Neutrophil (primary cell): ENCODE measurements at regions not wholly inside any gene's neighbourhood (a gene's known extent, or its start where the extent isn't known, plus 50 kb on each side); places are given as distances from the start of the nearest gene placed in this dataset.

ENCODE experiments used
- H3K27ac ChIP-seq: fragments of 200-600 bp; sonication (generic); 2 replicates; pipeline ENCODE4 v1.5.1; 2016; ENCODE audit warnings: mild to moderate bottlenecking, moderate library complexity
- H3K27me3 ChIP-seq: fragments of 200-600 bp; sonication (generic); 2 replicates; pipeline ENCODE4 v1.6.0; 2016; ENCODE audit warnings: mild to moderate bottlenecking
- H3K36me3 ChIP-seq: fragments of 200-600 bp; sonication (generic); 2 replicates; pipeline ENCODE4 v1.5.1; 2017
- H3K4me1 ChIP-seq, 2 experiments: fragments of 200-600 bp in 1 of 2; sonication (generic) in 1 of 2; 1 replicate in 1 of 2; 2 replicates in 1 of 2; pipeline versions ENCODE4 v1.5.1 to v1.6.1; 2013 to 2016; ENCODE audit warnings: low read depth in 1 of 2, low read length in 1 of 2, mild to moderate bottlenecking in 1 of 2, moderate library complexity in 1 of 2; ENCODE audit not compliant: control insufficient read depth in 1 of 2, insufficient read depth in 1 of 2
- H3K4me3 ChIP-seq, 2 experiments: fragments of 200-600 bp in 1 of 2; sonication (generic) in 1 of 2; 1 replicate in 1 of 2; 2 replicates in 1 of 2; pipeline ENCODE4 v1.5.1; 2013 to 2016; ENCODE audit warnings: low read depth in 1 of 2, low read length in 1 of 2, mild to moderate bottlenecking in 1 of 2, moderate library complexity in 1 of 2
- H3K9me3 ChIP-seq: fragments of 200-600 bp; sonication (generic); 2 replicates; pipeline ENCODE4 v1.5.1; 2016
- TF ChIP-seq, protein P1 (sequence below): fragments of 200-600 bp; sonication (generic); IDR thresholded peaks from 2 replicates; pipeline ENCODE4 v1.5.1; 2016; ENCODE audit warnings: antibody characterized with exemption

DNA sequence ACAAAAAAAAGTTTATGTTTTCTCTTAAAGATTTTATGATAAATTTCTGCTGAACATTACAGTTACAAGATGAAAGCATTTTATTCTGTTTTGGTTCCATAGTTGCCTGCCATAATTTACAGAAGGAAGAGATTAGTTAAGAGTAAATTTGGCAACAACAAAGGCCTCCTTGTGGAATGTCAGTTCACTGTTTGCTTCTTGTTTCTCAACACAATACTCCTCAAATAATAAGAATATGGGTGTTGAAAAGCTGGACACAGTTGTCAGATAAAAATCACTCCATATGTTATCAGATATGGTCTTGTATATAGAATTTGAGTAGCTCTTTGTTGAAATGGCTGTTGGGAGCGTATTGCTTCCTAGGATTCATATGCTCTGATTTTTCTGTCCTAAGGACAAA, 359.5 kb downstream of the CPS1 start:
- H3K4me3 ChIP-seq = no peak overlapping the region
- H3K4me1 ChIP-seq = no peaks in the 10 kb centered on the region
- no peaks in the 10 kb centered on the region for H3K36me3 ChIP-seq
- no peak overlapping the region for H3K27ac ChIP-seq
- no peaks in the 10 kb centered on the region for H3K9me3 ChIP-seq
- TF ChIP-seq, protein P1, sequence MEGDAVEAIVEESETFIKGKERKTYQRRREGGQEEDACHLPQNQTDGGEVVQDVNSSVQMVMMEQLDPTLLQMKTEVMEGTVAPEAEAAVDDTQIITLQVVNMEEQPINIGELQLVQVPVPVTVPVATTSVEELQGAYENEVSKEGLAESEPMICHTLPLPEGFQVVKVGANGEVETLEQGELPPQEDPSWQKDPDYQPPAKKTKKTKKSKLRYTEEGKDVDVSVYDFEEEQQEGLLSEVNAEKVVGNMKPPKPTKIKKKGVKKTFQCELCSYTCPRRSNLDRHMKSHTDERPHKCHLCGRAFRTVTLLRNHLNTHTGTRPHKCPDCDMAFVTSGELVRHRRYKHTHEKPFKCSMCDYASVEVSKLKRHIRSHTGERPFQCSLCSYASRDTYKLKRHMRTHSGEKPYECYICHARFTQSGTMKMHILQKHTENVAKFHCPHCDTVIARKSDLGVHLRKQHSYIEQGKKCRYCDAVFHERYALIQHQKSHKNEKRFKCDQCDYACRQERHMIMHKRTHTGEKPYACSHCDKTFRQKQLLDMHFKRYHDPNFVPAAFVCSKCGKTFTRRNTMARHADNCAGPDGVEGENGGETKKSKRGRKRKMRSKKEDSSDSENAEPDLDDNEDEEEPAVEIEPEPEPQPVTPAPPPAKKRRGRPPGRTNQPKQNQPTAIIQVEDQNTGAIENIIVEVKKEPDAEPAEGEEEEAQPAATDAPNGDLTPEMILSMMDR = no peak
- no peaks in the 10 kb centered on the region for H3K27me3 ChIP-seq

DNA sequence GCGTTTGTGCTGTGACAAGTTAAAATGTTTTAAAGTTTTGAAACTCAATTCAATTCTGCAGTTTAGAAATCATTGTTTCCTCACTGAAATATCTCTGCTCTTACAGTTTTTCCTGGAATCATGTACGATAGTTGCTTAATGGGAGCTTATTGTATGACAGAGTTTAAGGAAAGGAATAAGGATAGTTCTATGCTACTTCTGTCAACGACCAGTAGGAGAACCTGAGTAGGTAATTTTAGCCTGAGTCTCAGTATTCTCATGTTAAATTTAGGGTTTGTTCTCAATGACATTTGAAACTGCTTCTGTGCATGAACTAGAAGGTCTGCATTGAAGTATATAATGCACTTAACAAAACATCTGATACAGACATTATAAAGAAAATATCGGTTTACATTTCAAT, 361.1 kb downstream of the CPS1 start:
- no peaks in the 10 kb centered on the region for H3K4me1 ChIP-seq
- no peaks in the 10 kb centered on the region for H3K27me3 ChIP-seq
- TF ChIP-seq, protein P1 = no peak
- H3K27ac ChIP-seq = no peak overlapping the region
- no peaks in the 10 kb centered on the region for H3K9me3 ChIP-seq
- H3K4me3 ChIP-seq = no peak overlapping the region
- no peaks in the 10 kb centered on the region for H3K36me3 ChIP-seq

DNA sequence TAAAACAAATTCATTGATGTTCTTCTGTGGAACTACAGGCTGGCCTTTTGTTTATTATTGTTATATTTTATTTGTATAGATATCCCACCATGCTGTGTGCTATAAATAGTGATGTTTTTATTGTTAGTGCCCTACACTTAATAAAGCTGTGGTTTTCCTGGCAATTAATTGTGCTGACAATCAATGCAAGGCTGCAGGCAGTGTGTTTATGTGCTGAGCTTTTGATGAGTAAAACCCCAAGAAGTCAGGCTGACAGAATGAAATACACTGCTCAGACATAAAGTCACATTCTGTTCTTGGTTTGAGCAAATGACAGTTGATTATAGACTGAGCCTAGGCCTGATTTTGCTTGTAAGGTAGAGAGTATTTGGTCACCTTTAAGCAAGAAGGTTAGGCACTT, 362.7 kb downstream of the CPS1 start:
- no peak overlapping the region for H3K4me3 ChIP-seq
- H3K36me3 ChIP-seq = no peaks in the 10 kb centered on the region

DNA sequence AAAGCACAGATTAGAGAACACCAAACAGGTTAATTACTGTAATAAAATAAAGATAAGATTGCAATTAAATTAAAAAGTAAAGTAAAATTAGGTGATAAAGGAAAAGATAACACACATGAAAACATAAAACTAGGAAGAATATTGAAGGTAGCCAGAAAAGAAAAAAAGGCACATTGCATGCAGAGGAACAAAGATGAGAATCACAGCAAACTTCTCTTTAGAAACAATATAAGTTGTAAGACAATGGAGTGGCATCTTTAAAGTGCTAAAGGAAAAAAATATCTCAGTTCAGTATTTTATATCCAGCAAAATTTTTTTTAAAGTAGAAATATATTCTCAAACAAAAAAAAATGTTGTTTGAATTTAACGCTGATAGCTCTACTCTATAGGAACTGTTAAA, 366.0 kb downstream of the CPS1 start:
- Histone ChIP-seq H3K9me3 (no peaks in the 10 kb centered on the region), H3K4me3 (no peak overlapping the region), H3K27me3 (no peaks in the 10 kb centered on the region), H3K27ac (no peak overlapping the region), H3K36me3 (no peaks in the 10 kb centered on the region), H3K4me1 (no peaks in the 10 kb centered on the region)
- TF ChIP-seq, protein P1 = no peak

More for the DNA sequence above, 362.7 kb downstream of the CPS1 start:
- no peak overlapping the region for H3K27ac ChIP-seq
- H3K27me3 ChIP-seq = no peaks in the 10 kb centered on the region
- H3K4me1 ChIP-seq = no peaks in the 10 kb centered on the region
- TF ChIP-seq, protein P1 = no peak
- H3K9me3 ChIP-seq = no peaks in the 10 kb centered on the region

DNA sequence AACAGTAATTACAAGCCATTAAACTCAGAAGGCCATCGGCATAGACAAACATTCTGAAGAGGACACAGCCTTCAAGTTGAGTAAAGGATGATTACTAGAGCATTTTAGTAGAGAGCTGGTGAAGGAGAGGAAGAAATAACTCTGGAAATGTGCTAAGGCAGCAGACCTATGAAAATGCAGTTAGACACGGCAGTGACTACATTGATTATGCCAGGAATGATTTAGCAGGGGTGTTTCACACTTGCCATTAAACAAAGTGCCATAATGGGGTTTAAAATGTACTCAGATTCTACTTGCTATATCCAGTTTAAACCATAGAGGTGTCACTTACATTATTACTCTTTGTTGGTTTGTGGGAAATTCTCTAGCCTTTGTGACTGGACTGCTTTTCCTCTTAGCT, 372.3 kb downstream of the CPS1 start:
- H3K4me3 ChIP-seq = no peak overlapping the region
- TF ChIP-seq, protein P1 = no peak
- H3K4me1 ChIP-seq = no peaks in the 10 kb centered on the region
- H3K27me3 ChIP-seq = no peaks in the 10 kb centered on the region
- no peak overlapping the region for H3K27ac ChIP-seq
- H3K9me3 ChIP-seq = no peaks in the 10 kb centered on the region
- H3K36me3 ChIP-seq = no peaks in the 10 kb centered on the region

DNA sequence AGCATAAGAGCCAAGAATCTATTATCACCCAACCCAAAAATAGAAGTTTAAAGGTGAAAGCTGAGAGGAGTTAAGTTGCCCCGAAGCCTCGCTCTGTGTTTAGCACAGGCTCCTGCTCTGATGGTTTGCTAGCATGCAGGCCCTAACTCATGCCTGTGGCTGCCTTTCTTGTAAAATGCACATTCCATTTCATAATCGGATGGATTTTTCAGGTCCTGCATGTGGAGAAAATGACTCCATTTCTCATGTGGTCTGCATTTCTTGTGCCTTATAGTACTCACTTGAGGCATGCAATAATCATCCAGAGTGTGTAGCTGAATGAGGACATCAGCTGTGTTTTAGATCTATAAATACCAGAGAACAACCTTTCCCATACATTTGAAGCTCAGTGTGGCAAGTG, 381.8 kb downstream of the CPS1 start:
- Histone ChIP-seq H3K4me3 (no peak overlapping the region), H3K9me3 (no peaks in the 10 kb centered on the region), H3K4me1 (no peaks in the 10 kb centered on the region), H3K27ac (no peak overlapping the region), H3K36me3 (no peaks in the 10 kb centered on the region), H3K27me3 (no peaks in the 10 kb centered on the region)
- TF ChIP-seq, protein P1 = no peak
